Aorta (tissue), 5 donors: ENCODE measurements at regions not wholly inside any gene's neighbourhood (a gene's known extent, or its start where the extent isn't known, plus 50 kb on each side); places are given as distances from the start of the nearest gene placed in this dataset.

Experiments used
- ATAC-seq: fragments of 200-7000 bp; cut with Tn5 transposase; one replicate; pipeline ENCODE4 v1.9.1; 2022; ENCODE audit warnings: moderate library complexity; ENCODE audit not compliant: low FRiP score
- DNase-seq, 2 donors: peaks; one replicate each; pipeline ENCODE4 v3.0.0-alpha.2; 2020
- H3K27ac ChIP-seq, 2 donors: one replicate each; pipeline ENCODE4 v1.5.1; 2013; ENCODE audit warnings: low read length in 2 of 2, mild to moderate bottlenecking in 2 of 2, moderate library complexity in 2 of 2, control low read depth in 1 of 2, inconsistent platforms in 1 of 2, low read depth in 1 of 2
- H3K27me3 ChIP-seq, 2 donors: one replicate each; pipeline ENCODE4 v1.6.1; 2013; ENCODE audit warnings: control low read depth in 1 of 2, low read length in 1 of 2, mild to moderate bottlenecking in 1 of 2, moderate library complexity in 1 of 2; ENCODE audit not compliant: insufficient read depth in 2 of 2, control insufficient read depth in 1 of 2
- H3K36me3 ChIP-seq, 2 donors: one replicate each; pipeline ENCODE4 v1.6.1; 2013; ENCODE audit warnings: control low read depth in 1 of 2, low read length in 1 of 2, mild to moderate bottlenecking in 1 of 2; ENCODE audit not compliant: insufficient read depth in 2 of 2, control insufficient read depth in 1 of 2
- H3K4me1 ChIP-seq, 2 donors: one replicate each; pipeline ENCODE4 v1.6.1; 2013; ENCODE audit warnings: low read length in 2 of 2, control low read depth in 1 of 2, mild to moderate bottlenecking in 1 of 2, moderate library complexity in 1 of 2; ENCODE audit not compliant: insufficient read depth in 2 of 2, control insufficient read depth in 1 of 2
- H3K4me3 ChIP-seq, 2 donors: one replicate each; pipeline ENCODE4 v1.5.1; 2013; ENCODE audit warnings: low read length in 2 of 2, control low read depth in 1 of 2, mild to moderate bottlenecking in 1 of 2
- H3K9me3 ChIP-seq: one replicate; pipeline ENCODE4 v1.6.1; 2013; ENCODE audit warnings: mild to moderate bottlenecking, low read length; ENCODE audit not compliant: control insufficient read depth
- WGBS, 2 donors: extraction: QIAGEN DNeasy Blood & Tissue Kit; methylation state at CpG; one replicate each; pipeline ENCODE4 v1.1.7; 2013; 5-methylcytosine and 5-hydroxymethylcytosine counted together
- intact Hi-C, 2 donors: fragments of 100-400 bp; cut with DNase I; formaldehyde crosslinking; loops; one replicate each; pipeline versions ENCODE4 v1.14.2 to v1.15.0; 2022
- donor health status: healthy with polysubstance abuse.
- donor health status: Bipolar disorder and iron deficiency.
- donor health status: DM: no; HTN: no; CAD: no.
- donor health status: DM: no; HTN: no; CAD: no.
- donor health status: DM: yes; HTN: yes; CAD: no.

- Histone ChIP-seq H3K27ac (no peak overlapping the region), H3K27me3 (no peaks in the 10 kb centered on the region), H3K4me1 (no peaks in the 10 kb centered on the region), H3K4me3 (no peak overlapping the region), H3K36me3 (no peaks in the 10 kb centered on the region), H3K9me3 (no peaks in the 10 kb centered on the region)
- DNase-seq (no peak), ATAC-seq (no peak)
- 91 to 92% methylated on average over 3 of the region's 3 CpGs for WGBS, 2 donors
- intact Hi-C loops: no loop called here
These were observed 158.9 kb upstream of the EGFLAM start for GRCh38 chr5:38099205-38100168.

- 69 to 72% methylated on average over 3 of the region's 3 CpGs for WGBS, 2 donors
- ATAC-seq: no peak
- H3K27ac ChIP-seq: no peak overlapping the region
- intact Hi-C loops: no loop called here
- H3K27me3 ChIP-seq: no peaks in the 10 kb centered on the region
- no peak for DNase-seq
- no peaks in the 10 kb centered on the region for H3K4me1 ChIP-seq
- H3K36me3 ChIP-seq: no peaks in the 10 kb centered on the region
- H3K9me3 ChIP-seq: no peaks in the 10 kb centered on the region
- no peak overlapping the region for H3K4me3 ChIP-seq
These were observed 163.5 kb upstream of the EGFLAM start for GRCh38 chr5:38094889-38095288.

DNA sequence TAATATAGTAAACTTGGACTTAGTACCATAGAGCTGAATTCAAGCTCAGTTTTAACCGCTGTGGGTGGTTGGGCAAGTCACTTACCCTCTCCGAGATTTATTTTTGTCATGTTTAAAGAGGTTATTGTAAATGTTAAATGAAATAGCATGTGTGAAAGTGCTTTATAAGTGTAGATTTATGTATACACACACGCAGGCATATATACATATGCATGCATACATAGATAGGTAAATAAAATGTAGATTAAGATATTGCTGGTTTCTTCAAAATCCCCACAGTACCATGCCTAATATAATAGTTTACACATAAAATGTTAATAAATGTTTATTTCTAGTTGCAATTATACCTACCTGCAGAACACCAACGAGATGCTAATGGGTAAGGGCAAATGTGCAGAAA lies 164.5 kb upstream of the EGFLAM start:
- Histone ChIP-seq H3K9me3 (no peaks in the 10 kb centered on the region), H3K4me3 (no peak overlapping the region), H3K4me1 (no peaks in the 10 kb centered on the region), H3K36me3 (no peaks in the 10 kb centered on the region), H3K27me3 (no peaks in the 10 kb centered on the region), H3K27ac (no peak overlapping the region)
- intact Hi-C loops: no loop called here
- 74 to 75% methylated on average over 4 of the region's 4 CpGs for WGBS, 2 donors
- DNase-seq (no peak), ATAC-seq (no peak)

GRCh38 chr5:38086777-38087176 lies 171.6 kb upstream of the EGFLAM start:
- no peaks in the 10 kb centered on the region for H3K4me1 ChIP-seq
- peaks cover 0 to 3% of the 10 kb centered on the region in 2 donors for H3K27me3 ChIP-seq
- peaks cover 1% of the 10 kb centered on the region for H3K9me3 ChIP-seq
- no peak overlapping the region for H3K27ac ChIP-seq
- intact Hi-C loops: no loop called here
- 80 to 88% methylated on average over 4 of the region's 4 CpGs for WGBS, 2 donors
- no peak overlapping the region for H3K4me3 ChIP-seq
- H3K36me3 ChIP-seq: no peaks in the 10 kb centered on the region
- DNase-seq (no peak), ATAC-seq (no peak)

- H3K36me3 ChIP-seq: no peaks in the 10 kb centered on the region
- intact Hi-C loops: no loop called here
- WGBS, 2 donors: 43 to 55% methylated on average over 3 of the region's 3 CpGs
- no peak overlapping the region for H3K27ac ChIP-seq
- no peaks in the 10 kb centered on the region for H3K4me1 ChIP-seq
- no peak overlapping the region for H3K4me3 ChIP-seq
- no peak for DNase-seq
- ATAC-seq: no peak
- peaks cover 0 to 3% of the 10 kb centered on the region in 2 donors for H3K27me3 ChIP-seq
- H3K9me3 ChIP-seq: peaks cover 1% of the 10 kb centered on the region
These were observed 178.5 kb upstream of the EGFLAM start for GRCh38 chr5:38079620-38080402.

GRCh38 chr5:38078161-38078560 lies 180.2 kb upstream of the EGFLAM start:
- 45 to 57% methylated on average over 3 of the region's 3 CpGs for WGBS, 2 donors
- no peaks in the 10 kb centered on the region for H3K27me3 ChIP-seq
- intact Hi-C loops: no loop called here
- no peaks in the 10 kb centered on the region for H3K36me3 ChIP-seq
- DNase-seq: no peak
- no peak overlapping the region for H3K4me3 ChIP-seq
- H3K27ac ChIP-seq: no peak overlapping the region
- H3K9me3 ChIP-seq: peaks cover 1% of the 10 kb centered on the region
- no peaks in the 10 kb centered on the region for H3K4me1 ChIP-seq
- no peak for ATAC-seq

DNA sequence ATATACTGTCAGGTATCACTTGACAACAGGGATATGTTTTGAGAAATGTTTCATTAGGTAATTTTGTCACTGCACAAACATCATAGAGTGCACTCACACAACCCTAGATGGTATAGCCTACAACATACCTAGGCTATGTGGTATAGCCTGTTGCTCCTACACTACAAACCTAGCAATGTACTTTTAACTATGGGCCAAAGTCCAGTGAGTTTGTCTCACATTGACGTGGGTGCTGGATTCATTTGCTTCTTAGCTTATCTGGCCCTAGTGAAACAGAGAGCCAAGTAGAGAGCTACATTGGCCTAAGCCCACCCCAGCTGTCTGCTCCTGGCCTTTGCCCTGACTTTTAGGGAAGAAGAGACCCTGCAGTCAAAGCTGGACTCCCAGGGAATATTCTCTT lies 180.7 kb upstream of the EGFLAM start:
- ATAC-seq (no peak), DNase-seq (no peak)
- Histone ChIP-seq H3K27ac (no peak overlapping the region), H3K4me1 (no peaks in the 10 kb centered on the region), H3K4me3 (no peak overlapping the region), H3K27me3 (no peaks in the 10 kb centered on the region), H3K36me3 (no peaks in the 10 kb centered on the region), H3K9me3 (peaks cover 1% of the 10 kb centered on the region)
- WGBS, 2 donors: 24 to 30% methylated on average over 1 of the region's 1 CpG
- intact Hi-C loops: no loop called here

DNA sequence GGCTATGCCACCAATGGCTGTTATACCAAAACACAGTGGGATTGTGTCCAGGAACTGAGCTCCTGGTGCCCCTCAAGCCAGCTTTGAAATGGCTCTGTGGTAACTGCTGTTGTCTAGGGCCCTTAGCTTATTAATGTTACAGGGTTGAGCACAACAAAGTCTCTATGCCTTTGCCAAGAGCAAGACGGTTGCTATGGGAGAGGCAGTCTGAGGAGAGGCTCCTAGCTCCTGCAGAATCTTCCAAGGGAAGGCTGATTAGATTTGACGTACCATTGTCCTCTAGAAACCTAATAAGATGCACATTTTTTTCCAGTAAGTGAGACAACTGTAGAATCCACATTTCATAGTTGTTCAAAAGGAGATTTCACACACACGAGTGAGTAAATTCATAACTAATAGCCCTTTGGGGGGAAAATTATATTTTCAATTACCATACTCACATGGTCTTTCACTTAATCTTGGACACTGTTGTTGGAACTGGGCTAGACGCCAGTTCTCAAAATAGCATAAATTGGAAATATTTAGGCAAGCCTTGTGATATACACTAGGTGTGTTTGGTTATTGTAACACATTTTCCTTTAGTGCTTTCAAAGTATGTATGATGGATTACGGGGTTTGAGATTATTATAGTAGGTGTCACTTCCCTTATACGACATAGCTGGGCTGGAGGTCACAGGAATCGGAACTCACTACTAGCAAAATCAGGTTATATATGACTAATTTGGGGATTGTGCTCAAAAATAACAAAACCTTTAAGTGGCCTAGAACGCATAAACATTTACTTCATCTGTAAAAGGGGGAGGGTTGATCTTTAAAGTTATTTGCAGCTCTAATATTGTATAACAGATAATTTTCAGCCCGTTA lies 186.3 kb upstream of the EGFLAM start:
- peaks cover 1% of the 10 kb centered on the region for H3K9me3 ChIP-seq
- no peaks in the 10 kb centered on the region for H3K4me1 ChIP-seq
- H3K4me3 ChIP-seq: no peak overlapping the region
- ATAC-seq: no peak
- H3K27ac ChIP-seq: no peak overlapping the region
- DNase-seq: no peak
- H3K27me3 ChIP-seq: no peaks in the 10 kb centered on the region
- 44 to 45% methylated on average over 9 of the region's 9 CpGs for WGBS, 2 donors
- H3K36me3 ChIP-seq: no peaks in the 10 kb centered on the region
- intact Hi-C loops: no loop called here
